NCI-H1105 (cell line): ENCODE measurements at regions not wholly inside any gene's neighbourhood (a gene's known extent, or its start where the extent isn't known, plus 50 kb on each side); places are given as distances from the start of the nearest gene placed in this dataset.

Experiments used
- DNase-seq: peaks from one replicate; lab custom pipeline; 2025; lab: John Stamatoyannopoulos, UW

- DNase-seq, result no peak
Observed at GRCh38 chr15:69987492-69988489, 109.9 kb downstream of the TLE3 start.

DNA sequence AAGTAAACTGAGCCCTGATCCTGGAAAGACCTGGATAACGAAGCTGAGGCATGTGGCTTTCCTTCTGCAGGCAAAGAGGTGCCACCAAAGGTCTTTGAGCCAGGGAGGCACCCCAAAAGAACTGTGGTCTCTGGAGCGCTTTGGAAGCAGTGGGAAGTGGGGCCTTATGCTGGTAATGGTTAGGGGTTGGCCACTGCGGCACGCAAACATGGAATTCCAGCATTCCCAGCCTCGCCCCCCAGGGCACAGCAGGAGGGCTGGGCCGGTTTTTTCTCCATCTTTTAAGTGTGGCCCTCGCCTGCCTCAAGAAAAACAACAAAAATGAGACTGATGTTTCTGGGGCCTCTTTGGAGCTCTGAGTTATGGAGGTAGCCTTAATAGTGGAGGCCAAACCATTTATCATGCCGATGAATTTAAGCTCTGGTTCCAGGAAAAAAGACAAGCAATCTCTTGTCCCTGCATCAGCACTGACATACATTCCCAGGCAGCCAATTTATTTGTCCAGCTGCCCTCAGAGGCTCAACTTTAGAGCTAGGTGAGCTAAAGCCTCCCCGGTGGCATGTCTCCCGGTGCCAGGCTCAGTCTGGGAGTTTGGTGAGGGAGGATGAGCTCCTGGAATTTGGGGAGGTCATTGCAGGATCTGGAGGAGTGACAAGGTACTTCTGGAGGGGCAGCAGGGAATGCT is 109.0 kb downstream of the TLE3 start:
- DNase-seq, result no peak

DNA sequence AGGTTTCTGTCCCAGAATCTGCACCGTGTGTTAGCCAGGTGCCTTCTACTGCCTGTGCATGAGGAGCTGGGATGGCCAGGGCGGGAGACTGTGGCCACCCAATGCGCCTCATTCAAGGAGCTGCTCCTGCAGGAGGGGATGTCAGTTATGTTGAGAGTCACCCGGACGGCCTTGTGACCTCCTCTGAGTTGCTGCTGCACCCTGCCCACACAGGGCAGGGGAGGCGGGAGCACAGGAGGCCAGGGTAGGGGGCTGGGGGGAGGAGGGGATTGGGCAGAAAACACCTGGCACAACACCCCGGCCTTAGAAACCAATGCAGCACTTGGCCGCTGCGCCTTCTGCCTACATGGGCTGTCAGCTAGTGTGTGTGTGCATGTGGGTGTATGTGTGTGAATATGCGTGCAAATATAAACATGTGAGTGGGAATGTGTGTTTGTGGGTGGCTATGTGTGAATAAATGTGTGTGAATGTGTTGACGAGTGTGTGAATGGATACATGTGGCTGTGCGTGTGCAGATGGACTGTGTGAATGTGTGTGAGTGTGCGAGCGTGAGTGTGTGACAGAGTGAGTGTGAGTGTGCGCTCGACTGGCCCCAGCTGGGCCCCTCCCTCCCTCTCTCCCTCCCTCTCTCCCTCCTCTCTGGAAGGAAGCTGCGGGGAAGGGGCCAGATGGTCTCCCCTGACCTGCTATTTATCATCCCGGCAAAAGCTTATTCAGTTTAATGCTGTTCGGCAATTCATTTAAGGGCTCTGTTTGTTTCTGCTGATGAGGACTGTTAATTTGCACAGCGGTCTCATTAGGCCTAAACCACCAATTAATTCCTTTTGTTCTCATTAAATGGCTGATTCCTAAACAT is 106.9 kb downstream of the TLE3 start:
- no peak for DNase-seq

GRCh38 chr15:69991551-69991980 is 106.2 kb downstream of the TLE3 start:
- DNase-seq, result no peak

DNA sequence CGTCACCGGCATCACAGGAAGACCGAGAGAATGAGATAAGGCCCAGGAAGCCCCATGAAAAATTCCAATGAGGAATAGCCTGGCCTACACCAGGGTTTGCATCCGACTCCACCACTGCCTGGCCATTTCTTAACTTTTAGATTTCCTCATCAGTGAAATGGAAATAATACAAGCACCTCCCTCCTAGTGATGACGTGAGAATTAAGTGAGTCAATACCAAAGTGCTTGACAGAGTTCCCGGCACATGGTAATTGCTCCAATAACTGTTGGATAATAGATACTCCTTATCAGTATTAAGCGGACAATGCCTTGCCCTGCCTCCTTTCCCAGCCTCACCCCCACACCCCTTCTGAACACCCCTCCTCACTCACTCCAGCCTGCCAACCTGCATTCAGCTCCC is 105.4 kb downstream of the TLE3 start:
- DNase-seq, result no peak

DNA sequence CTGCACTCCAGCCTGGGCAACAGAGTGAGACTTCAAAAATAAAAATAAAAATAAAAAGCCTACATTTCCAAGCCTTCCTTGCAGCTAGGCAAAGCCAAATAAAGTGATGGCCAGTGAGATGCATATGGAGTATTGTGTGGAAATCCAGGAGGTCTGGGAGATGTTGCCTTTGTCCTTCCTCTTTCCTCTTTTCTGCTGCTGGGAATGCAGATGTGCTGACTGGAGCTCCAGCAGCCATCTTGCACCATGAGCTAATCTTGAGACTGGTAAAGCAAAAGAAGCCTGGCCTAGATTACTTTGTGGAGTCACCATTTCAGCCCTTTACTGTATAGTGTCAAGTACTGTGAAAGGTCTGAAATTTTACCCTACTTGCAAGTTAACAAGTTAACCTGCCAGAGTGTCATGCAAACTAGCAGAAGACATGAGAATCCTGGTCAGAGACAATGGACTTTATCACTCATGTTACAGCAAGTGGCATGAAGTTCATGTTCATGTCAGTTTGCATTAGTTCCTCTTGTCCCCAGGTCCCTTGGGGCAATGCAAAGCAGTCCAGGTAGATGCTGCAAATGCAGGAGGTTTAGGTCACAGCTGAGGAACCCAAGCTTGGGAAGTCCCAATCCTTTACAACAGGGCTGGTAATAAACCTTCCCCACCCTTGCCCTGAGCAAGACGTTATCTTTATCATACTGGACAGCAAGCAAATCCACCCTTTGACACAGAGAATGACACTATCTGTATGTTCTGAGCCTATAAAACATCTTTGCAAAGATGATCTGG is 103.1 kb downstream of the TLE3 start:
- no peak for DNase-seq

DNA sequence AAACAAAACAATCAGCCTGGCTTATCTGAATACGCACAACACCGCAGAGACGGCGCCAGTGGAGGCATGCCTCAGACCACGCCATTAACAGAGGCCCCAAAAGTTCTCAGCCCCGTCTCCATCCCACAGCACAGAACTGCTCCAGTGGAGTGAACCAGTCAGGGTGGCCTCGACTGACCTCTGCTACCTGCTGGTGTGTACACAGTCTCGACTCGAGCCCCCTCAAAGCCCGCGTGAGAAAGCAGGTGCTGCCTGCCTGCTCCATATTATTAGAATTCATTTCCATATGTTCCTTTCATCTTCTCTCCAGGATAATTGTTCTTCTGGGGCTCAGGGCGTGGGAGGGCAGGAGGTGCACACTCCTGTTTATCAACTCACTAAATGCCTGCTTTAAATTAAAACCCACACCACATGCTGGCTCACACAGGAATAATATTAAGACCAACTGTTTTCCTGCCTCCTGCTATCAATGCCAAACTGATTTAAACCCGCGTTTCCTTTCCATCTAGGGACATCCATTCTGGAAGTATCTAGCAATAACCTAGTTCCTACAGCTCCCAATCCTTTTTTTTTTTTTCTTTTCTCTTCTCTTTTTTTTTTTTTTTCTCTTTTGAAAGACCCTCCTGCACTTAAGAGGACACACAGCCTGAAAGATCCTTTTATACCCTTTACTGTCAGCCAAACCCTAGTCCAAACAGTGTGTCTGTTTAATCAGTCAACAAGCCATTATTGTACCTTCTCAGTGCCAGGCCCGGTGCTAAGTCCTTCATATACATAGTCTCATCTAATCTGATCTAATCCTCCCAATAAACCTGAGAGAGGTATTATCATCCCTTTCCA is 101.2 kb downstream of the TLE3 start:
- peak; percentile 53 for DNase-seq

GRCh38 chr15:69997161-69997485 is 100.6 kb downstream of the TLE3 start:
- peak; percentile 28 for DNase-seq
